Neural progenitor cell (in vitro differentiated cells): ENCODE measurements at regions not wholly inside any gene's neighbourhood (a gene's known extent, or its start where the extent isn't known, plus 50 kb on each side); places are given as distances from the start of the nearest gene placed in this dataset.

Experiments used
- EZH2 ChIP-seq: fragments of 200-600 bp; sonication (generic); IDR thresholded peaks from 2 replicates; pipeline ENCODE4 v1.6.1; 2017; ENCODE audit warnings: antibody characterized with exemption, mild to moderate bottlenecking, moderate library complexity
- TF ChIP-seq, protein P1 (sequence below): fragments of 200-600 bp; sonication (generic); IDR thresholded peaks from 2 replicates; pipeline ENCODE4 v1.5.1; 2017; ENCODE audit warnings: antibody characterized with exemption, mild to moderate bottlenecking

DNA sequence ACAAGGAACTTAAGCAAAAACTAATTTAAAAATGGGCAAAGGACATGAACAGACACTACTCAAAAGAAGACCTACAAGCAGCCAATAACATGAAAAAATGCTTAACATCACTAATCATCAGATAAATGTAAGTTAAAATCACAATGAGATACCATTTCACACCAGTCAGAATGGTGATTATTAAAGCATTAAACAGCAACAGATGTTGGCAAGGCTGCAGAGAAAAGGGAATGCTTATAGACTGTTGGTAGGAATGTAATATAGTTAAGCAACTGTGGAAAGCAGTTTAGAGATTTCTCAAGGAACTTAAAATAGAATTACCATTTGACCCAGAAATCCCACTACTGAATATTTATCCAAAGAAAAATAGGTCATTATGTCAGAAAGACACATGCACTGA, 482.2 kb downstream of the SQOR start:
- TF ChIP-seq, protein P1, sequence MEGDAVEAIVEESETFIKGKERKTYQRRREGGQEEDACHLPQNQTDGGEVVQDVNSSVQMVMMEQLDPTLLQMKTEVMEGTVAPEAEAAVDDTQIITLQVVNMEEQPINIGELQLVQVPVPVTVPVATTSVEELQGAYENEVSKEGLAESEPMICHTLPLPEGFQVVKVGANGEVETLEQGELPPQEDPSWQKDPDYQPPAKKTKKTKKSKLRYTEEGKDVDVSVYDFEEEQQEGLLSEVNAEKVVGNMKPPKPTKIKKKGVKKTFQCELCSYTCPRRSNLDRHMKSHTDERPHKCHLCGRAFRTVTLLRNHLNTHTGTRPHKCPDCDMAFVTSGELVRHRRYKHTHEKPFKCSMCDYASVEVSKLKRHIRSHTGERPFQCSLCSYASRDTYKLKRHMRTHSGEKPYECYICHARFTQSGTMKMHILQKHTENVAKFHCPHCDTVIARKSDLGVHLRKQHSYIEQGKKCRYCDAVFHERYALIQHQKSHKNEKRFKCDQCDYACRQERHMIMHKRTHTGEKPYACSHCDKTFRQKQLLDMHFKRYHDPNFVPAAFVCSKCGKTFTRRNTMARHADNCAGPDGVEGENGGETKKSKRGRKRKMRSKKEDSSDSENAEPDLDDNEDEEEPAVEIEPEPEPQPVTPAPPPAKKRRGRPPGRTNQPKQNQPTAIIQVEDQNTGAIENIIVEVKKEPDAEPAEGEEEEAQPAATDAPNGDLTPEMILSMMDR: no peak
- TF ChIP-seq EZH2: no peak
